GM18909 (cell line): ENCODE measurements at regions not wholly inside any gene's neighbourhood (a gene's known extent, or its start where the extent isn't known, plus 50 kb on each side); places are given as distances from the start of the nearest gene placed in this dataset.
"Not testable (repeated sequence)": the region's sequence is repeated elsewhere in the genome, so short reads cannot be mapped to it uniquely, and the experiment has no call there.

Experiments used
- ATAC-seq: cut with Tn5 transposase; IDR thresholded peaks from one replicate; pipeline ENCODE4 v1.9.1; 2021; ENCODE audit warnings: mild to moderate bottlenecking; ENCODE audit not compliant: unreplicated experiment, poor library complexity

DNA sequence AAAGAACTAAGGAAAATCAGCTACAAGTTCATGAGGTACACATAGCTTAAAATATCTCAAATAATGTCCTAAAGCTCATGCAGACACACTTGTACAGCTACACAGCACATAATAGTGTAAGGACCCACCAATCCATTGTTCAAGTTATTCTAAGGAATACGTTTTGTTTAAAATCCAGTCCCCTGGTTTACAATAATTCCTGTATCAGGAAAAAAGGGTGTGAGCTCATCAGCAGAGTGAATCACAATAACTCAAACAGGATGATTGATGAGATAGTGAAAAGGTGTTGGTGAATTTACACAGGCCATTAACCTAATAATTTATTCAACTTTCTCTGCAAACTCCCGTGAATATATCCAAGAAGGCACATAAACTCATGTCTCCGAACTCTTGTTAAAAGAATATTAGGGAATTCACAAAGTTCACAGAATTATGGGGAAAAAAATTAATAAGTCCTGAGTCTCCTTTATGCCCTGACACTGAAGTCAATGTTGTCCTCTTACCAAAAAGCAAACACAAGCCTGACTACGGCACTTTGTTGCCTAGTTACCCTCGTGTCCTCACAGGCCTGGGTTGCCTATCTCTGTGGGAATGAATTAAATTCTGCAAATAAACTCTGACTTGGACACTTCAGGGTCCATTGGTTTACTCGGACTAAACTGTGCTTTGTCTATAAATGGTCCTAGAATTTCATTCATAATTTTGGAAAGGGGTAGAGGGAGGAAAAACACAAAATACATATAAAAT, 142.8 kb upstream of the PDE4D start:
- no peak for ATAC-seq

DNA sequence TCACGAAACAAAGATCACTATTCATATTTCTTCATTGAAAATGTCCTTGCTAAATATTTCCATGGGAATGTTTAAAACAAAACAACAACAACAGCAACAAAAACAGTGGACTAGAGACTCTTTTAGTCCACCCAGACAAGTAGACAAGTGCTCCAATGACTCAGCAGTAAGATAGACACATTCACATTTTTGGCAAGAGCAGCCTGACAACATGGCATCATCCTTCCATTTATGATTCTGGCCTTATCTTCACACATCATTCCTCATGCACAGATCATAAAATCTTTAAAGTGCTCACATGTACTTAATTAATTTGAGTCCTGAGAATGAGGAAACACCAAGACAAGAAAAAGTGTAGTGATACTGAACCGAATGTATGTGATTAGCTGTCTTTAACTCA, 132.6 kb upstream of the PDE4D start:
- ATAC-seq, result no peak

DNA sequence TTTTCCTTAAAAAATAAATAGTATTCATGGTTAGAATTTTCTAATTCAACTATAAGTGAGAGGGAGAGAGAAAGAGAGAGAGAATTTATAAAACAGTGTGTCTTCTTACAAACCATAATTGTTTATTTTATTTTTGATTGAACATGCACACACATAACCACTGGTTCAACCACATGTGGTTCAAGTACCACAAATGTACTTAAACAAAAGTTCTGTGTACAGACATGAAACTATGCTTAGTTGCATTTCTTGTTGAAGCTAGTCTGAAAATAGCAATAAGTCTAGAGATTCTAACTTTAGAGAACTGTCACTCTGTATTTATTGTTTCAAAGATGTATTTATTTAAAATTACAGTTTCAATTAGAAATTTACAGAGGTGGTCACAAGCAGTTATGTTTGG, 130.6 kb upstream of the PDE4D start:
- ATAC-seq, result no peak

DNA sequence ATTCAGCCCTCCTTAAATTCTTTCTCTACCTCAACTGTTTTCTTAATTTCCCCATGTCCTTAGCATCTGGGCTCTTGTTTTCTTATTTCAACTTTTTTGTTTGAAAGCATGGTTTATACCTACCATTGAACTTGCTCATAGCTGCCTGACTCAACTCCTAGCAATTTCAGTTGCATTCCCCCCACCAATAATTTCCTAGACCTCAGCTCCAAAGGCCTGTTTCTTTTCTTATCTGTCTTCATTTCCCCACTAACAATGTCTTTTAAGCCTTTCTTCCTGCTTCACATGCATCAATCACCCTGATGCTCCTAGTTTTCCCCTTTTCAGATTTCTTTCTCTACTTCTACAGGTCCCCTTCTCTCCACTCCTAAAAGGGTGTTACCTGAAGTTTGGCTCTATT, 129.7 kb upstream of the PDE4D start:
- no peak for ATAC-seq

DNA sequence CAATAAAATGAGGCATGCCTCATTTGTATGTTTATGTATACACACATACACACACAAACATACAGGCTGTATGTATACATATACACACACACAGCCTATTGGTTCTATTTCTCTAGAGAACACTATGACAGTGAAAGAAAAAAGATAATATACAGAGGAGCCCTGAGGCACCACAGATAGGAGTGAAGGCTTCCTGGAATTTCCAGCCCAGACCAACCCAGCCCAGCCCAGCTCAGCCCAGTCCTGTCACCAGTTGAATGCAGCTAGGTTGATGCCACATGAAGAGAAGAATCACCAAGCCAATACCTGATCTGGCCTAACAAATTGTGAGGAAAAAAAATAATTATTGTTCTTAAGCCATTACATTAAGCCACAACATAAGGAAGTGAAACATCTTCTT, 126.9 kb upstream of the PDE4D start:
- no peak for ATAC-seq

DNA sequence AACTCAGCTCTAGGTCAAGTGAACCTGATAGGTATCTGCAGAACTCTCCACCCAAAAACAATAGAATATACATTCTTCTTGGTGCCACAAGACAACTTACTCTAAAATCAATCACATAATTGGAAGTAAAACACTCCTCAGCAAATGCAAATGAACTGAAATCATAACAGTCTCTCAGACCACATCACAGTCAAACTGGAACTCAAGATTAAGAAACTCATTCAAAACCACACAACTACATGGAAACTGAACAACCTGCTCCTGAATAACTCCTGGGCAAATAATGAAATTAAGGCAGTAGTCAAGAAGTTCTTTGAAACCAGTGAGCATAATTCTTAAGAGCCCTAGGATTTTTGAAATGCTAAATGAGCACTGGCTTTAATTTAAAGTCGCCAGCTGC, 125.4 kb upstream of the PDE4D start:
- ATAC-seq, result not testable (repeated sequence)

DNA sequence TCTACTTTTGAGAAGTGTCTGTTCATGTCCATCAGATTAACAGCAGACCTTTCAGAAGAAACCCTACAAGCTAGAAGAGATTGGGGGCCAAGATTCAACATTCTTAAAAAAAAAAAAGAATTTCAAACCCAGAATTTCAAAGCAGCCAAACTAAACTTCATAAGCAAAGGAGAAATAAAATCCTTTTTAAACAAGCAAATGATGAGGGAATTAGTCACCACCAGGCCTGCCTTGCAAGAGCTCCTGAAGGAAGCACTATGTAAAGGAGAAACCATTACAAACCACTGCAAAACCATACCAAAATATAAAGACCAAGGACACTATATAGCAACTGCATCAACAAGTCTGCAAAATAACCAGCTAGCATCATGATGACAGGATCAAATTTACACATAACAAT, 124.6 kb upstream of the PDE4D start:
- ATAC-seq, result no peak

DNA sequence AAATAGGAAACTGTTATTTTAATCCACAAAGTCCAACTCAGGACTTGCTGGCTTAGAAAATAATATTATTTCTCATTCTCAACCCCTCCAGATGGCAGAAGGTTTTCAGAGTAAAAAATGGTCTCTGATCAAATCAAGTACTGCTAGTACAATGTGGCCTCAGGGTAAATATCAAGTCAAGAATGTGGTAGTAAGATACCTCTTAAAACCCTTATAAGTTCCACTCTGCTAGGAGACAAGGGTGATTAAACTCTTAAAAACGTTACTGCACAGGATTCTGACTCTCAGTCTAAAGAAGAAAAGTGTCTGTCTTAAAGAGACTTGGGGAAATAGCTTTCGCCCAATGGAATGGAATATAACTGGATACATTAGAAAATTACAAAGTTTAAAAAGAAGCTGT, 120.8 kb upstream of the PDE4D start:
- ATAC-seq, result no peak

DNA sequence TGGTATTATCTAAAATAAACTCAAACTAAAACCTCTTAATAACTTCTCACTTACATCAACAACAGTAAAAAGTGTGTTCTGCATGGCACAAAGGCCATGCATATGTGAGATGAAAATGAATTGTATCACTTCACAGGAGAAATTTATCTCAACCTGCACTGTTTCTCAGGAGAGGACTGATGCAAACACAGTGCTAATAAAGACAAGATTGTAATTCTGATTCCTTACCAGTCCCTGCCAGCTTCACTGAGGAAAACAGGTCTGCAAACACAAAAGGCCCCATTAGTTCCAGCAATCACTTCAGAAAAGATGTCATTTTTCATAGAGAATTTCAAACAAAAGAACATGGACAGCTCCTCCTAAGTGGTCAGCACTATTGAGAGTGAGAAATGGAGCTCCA, 117.3 kb upstream of the PDE4D start:
- no peak for ATAC-seq

DNA sequence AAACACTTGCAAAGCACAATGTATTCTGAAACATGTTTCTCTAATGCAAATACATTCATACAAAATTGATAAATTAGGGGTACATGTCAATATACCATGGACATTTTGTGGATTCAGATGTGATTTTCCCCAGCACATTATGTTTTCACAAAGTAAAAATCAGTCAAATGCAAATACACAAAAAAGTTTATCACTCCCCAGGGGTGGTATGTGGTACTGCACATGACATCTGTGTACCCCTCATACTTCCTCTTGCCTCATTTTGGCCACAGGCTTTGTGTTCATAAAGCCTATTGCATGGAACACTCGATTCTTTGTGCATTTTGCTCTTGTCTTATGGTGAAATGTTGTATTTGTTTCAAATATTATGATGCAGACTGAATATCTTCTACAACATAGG, 116.8 kb upstream of the PDE4D start:
- no peak for ATAC-seq

DNA sequence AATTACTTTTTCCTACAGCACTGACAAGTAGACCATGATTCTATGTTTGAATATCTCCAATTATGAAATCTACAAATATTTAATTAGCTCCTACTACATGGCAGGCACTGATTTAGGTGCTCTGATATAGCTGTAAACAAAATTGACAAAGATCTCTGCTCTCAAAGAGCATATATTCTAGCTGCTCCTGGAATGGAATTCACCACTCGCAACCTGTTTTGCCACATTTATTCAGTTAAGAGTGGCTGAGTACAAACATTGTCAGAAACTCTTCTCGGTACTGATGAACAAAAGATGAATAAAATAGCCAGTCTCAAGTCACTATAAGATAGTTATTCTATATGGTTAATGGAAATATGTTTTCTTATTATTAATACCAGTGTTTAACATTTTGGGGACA, 114.2 kb upstream of the PDE4D start:
- ATAC-seq, result no peak

DNA sequence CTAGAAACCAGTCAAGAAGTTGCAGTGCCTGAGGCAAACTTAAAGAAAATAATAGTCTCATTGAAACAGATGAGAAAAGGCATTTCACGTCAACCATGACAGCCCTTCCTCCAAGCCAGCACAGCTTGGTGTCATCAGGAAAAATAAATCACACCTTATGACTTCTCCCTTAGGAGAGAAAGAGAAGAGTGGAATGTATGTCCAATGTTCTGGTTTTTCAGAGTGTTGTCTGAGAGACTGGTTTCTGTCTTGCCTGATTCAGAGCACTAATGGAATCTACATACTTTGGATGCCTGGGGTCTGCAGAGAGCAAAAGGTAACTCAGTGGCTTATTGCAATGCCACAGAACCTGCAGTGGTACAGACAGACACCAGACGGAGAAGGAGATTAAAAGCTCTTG, 105.5 kb upstream of the PDE4D start:
- no peak for ATAC-seq

DNA sequence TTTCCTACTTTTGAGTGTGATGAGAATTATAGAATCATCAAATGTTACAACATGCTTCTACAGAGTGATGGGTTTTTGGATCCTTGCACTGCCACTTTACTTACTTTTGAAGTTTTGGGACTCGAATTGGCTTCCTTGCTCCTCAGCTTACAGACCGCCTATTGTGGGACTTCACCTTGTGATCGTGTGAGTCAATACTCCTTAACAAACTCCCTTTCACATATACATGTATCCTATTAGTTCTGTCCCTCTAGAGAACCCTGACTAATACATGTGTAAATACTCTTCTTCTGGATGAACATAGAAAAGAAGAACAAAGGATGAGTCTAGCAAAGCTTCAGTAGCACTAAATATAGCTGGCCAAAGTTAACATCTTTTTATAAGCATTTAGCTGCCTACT, 98.7 kb upstream of the PDE4D start:
- no peak for ATAC-seq

DNA sequence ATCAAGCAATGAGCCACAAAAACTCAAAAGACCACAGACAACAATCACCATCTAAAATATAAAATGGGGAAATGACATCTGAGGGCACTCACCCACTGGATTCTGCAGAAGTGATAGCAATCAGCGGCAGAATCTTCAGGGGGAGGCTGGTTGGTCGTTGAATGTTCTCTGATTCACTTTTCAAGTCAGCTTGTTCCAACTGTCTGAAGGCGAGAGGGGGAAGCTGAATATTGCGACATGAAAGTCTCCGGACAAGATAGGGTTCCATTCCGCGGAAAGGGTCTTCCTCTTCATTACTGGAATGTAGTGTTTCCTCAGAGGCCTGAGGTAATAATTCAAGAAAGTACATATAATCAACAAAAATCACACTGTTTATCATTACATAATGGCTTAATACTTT, 94.9 kb upstream of the PDE4D start:
- ATAC-seq, result no peak

DNA sequence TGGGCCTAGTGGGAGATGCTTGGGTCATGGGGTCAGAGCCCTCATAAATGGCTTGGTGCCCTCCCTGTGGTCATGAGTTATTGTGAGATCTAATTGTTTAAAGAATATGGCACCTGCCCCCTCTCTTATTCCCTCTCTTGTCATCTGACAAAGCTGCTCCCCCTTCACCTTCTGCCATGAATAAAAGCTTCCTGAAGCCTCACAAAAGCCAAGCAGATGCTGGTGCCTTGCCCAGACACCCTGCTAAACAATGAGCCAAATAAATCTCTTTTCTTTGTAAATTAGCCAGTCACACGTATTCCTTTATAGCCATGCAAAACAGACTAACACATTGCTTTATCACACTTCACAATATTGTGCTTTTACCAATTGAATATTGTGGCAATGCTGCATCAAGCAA, 82.8 kb upstream of the PDE4D start:
- ATAC-seq, result no peak

DNA sequence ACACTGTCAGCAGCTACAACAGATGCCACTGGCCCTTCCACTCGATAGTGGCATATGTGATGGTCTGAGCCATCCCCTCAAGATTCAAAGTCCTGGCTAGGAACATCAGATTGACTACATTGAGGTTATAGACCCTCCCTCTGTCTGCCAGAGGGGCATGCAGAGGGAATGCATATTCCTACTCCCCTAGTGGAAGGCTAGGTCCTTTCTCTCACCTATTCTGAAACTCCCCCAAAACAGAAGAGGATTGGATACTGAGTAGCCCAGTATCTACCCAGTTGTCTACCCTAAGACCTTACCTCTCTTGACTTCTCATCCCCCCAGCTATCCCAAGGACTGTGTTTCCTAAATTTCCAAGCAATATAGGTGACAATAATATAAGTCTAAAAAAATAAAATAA, 78.5 kb upstream of the PDE4D start:
- ATAC-seq, result no peak

DNA sequence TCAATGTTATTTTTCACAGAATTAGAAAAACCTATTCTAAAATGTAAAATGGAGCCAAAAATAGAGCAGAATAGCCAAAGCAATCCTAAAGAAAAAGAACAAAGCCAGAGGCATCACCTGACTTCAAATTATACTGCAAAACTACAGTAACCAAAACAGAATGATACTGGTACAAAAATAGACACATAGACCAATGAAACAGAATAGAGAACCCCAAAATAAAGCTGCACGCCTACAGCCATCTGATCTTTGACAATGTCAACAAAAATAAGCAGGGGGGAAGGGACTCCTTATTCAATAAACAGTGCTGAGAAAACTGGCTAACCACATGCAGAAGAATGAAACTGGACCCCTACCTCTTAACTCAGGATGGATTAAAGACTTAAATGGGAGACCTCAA, 65.8 kb upstream of the PDE4D start:
- ATAC-seq, result no peak

DNA sequence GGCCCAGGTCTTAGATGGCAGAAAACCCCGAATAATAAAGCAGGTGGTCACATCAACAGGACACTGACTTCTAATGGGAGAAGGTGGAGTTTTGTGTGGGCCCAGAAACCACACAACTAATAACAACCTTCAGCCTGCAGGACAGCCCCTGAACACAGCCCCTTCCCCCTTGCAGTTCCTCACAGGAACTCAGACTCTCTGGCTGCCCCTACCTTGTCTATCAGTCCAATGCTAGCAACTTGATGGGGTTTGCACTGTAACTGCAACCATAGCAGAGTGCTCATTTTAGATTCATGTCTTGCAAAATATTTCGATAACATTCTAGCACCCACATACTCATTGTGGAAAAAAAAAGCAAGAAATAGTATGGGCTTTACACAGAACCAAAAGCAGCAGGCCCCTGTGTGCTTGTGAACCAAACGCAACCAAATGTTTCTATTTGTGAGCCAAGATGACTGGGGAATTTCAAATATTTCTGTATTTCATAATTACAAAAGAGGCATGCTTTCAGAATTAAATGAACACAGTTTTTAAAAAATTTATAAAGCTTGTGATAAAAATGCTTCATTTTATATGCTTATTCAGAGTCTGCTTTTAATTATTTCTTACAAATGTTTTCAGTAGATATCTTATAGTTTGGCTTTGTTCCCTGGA, 62.7 kb upstream of the PDE4D start:
- no peak for ATAC-seq

DNA sequence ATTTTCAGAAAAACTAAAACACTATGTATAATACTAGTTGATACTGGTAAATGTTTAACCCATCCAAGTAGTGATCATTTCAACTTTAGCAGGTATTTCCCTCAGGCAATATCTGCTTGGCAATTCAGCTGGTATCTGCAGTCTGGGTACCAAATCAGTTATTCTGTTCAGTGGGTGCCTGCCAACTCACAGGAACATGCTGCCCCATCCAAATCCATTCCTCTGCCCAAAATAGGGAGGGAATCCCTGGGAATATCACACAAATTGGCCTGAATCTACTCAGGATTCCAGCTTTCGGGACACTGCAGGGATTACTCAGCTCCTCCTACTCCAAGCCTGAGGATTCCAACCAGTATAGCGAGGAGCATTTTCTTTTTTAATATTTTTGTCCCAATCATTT, 61.7 kb upstream of the PDE4D start:
- no peak for ATAC-seq

DNA sequence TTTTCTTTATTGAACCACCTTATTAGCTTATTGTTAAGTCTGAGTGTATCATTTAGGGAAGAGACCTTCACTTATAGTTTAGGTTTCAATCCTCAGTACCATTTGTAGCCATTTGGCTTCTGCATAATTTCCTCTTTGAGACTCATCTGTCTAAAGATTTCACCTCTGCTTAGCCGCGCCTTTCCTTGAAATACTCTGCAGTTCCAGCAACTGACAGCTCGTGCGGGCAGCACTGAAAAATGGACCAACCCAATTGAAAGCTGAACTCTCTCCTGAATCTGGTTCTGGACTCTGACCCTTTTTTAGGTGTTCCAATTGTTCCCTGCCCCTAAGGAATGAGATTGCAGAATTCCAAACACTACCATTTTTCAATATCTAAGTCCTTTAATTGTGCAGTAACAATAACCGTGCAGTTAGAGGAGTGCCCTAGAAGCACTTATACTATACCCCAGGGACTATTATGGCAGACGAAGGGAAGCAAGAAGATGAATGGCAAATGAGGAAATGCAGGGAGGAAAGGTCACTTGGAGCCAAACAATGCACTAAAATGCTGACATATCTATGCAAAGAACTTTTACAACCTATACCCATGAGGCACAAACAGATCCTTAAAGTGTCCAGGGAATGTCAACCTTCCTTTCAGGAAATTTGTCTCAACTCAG, 50.1 kb upstream of the PDE4D start:
- no peak for ATAC-seq
